HG03460 (cell line): ENCODE measurements at regions not wholly inside any gene's neighbourhood (a gene's known extent, or its start where the extent isn't known, plus 50 kb on each side); places are given as distances from the start of the nearest gene placed in this dataset.
A peak's percentile ranks its signal among the peaks of the same experiment; 100 is the strongest.

Source experiments
- ATAC-seq: cut with Tn5 transposase; IDR thresholded peaks from one replicate; pipeline ENCODE4 v1.9.1; 2021; ENCODE audit not compliant: unreplicated experiment

DNA sequence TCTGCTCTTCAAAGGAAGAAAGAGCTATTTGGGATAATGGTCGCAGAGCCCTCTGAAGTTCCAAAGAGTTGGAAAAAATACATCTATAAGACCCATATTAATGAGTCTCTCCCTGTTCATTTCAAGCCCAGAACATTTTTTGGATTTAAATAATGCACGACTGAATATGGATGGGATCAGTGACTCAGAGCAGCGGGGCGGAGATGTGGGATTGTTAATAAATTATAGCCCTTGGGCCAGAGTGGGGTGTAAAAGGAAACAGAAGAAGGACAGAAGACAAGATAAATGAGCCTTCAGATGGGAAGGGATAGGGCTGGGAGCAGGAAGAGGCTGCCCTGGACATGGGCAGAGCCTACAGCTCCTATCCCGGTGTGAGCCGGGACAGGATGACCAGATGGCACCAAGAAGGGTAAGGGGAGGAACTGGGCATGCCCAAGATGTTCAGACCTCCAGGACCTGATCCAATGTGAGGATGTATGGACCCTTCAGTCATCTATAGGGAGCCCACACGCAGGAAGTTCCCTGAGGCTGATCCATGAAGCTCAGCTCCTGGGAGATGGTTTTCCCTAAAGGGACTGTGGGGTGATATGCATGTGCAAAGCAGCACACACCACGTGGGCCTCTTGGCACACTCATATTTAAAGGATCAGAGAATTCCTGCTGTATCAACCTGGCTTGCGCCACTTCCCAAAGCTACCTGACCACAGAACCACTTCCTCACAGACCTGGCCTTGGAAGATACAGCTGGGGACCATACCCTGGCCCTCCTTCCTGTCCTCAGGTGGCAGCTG lies 96.1 kb upstream of the PLXNA4 start:
- ATAC-seq: no peak

DNA sequence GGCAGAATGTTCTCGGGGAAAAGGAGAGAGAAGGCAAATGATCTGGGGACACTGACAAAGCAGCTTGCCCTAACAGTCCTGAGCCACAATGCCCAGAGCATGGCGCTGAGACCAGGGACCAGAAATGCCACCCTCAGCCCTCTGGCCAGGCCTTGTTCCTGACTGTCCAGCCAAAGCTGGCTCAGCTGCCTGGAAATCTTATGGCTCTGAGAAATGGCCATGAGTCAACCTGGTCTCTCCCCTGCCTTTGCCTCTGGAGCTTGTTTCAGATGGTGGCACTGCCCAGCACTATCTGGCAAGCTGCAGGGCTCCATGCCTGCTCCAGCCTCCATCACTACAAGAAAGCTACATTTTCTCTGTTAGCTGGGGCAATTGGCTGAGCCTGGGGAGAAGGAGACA lies 90.5 kb upstream of the PLXNA4 start:
- no peak for ATAC-seq

DNA sequence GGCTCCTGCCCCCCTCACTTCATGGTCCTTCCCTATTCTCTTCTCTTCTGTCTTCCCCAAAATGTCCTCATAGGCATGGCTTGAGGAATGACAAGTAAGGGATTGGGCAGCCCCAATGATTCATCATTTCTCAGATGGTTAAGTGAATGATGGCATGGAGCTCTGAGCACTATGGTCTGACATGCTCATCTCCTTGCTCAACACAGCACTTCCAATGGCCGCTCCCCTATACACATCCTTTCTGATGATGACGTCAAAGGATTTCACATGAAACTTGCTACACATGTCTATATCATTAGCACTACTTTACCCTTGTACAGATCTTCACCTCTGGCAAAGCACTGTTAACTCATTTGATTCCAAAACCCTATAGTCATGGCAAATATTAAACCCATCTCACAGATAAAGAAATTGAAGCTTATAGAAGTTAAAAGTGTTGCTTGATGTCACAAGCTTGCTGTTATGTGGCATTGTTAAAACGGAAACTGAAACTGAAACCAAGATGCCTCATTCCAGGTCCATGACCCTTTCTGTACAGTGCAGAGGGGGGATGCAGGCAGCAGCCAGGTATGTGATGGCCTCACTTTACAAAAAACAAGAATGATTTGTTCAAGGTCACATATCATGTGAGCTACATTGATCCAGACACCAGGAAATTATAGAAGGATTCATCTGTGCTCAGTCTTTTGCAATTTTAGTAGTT lies 90.0 kb upstream of the PLXNA4 start:
- ATAC-seq: no peak

DNA sequence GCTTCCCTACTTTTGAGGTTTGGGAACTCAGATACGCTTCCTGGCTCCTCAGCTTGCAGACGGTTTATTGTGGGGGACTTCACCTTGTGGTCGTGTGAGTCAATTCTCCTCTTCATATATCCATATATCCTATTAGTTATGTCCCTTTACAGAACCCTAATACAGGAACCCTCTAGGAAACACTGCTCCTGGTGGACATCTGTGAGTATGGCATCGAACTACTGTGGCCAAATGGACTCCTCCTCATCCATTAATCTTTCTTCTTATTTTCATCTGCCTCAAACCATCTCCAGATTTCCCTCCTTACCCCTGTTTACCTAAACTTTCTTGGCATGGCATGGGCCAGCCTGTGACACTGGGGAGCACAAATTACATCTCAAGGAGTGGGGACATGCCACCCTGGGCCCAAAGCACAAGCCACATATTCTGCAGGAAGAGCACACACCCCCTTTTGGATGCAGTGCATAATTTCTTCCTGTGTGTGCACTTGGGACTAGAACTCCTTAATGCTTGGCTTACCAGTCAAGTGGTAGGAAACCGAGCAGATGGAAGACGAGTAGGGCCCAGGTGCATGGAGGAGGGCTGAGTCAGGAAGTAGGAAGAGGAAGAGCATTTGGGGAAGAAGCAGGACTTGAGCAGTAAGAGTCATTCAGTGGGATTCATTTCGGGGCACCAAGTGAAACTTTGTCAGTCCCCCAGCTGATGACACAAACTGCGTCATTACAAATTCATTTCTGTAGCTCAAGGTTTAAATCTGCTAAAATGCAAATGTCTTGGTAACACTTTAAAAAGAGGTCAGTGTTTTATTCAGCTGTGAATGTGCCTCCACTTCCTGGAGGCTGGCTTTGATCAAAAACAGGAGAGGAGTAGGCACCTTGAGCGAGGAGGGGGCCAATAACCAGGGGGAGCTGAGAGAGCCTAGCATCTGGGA lies 80.8 kb upstream of the PLXNA4 start:
- ATAC-seq: no peak

DNA sequence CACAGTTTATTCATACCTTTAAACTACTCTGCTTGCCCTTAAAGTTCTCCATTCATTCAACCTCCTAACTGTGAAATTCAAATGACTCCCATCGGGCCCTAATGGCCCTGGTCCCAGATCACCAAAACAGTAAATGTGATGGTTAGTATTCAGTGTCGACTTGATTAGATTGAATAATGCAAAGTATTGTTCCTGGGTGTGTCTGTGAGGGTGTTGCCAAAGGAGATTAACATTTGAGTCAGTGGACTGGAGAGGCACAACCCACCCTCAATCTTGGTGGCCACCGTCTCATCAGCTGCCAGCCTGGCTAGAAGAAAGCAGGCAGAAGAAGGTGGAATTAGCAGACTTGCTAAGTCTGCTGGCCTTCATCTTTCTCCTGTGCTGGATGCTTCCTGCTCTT lies 80.1 kb upstream of the PLXNA4 start:
- ATAC-seq: no peak

DNA sequence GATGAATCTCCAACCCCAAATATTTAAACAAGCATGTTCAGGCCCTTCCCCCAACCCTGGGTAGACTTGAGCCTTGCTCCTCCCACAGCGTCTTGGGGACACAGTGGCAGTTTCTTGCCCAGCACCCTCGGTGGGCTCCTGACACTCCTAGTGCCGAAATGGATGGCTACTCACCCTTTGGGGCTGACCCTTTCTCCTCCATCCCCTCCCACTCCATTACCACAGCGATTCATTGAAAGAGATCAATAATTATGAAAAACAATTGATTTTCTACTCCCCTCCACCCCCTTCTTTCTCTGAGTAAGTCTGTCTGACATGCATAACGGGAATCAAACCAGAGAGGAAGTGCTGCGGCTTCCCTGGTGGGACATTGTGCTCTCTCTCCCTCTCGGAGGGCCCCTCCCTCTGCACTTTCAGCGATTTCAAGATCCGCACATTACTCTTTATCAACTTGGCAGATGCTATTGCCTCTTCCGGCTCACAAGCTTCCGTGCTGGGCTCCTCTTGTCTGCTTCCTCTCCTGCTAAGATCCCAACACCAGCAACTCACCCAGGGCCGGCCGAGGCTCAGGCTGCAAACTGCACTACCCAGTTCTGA lies 79.0 kb upstream of the PLXNA4 start:
- ATAC-seq: peak; percentile 37

DNA sequence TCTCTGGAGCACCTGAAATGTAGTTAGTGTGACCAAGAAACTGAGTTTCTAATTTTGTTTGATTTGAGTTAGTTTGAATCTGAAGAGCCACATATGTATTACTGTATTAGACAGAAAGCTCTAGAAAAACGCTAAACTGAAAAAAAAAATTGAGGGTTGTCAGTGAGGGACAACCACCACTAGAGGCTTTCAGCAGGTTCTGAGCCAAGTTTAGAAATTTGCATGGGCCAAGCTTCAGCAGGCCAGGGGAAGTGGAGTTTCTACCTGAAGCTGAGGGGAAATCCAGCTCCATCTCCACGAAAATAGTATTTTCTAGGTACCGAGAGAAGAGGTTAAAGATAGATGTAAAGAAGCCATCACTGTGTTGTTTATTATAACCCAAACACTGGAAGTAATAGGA lies 77.9 kb upstream of the PLXNA4 start:
- peak; percentile 64 for ATAC-seq

DNA sequence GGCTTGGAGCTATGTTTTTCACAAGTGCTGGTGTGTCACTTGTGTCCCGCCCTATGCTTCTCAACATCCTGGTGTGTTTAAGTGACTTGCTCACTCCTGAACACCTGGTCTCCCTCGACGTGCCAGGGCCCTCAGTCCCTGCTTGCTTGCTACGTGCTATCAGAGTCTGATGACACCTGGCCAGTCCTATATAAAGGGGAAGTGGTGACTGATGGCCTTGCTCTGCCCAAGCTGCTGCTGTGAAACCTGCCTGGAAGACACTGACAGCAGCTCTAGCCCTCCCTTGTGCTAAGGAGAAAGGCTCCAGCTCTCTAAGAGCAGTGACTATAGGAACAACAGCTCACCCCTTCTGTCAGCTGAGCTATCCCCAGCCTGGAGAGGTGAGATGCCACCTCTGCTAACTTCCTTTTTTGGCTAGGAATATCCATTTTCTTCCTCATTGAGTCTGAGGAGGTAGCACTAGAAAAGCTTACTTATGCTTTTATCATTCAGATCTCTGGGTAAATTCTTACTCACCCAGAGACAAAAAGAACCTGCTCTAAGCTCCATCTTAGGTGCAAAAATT lies 77.2 kb upstream of the PLXNA4 start:
- peak; percentile 42 for ATAC-seq

DNA sequence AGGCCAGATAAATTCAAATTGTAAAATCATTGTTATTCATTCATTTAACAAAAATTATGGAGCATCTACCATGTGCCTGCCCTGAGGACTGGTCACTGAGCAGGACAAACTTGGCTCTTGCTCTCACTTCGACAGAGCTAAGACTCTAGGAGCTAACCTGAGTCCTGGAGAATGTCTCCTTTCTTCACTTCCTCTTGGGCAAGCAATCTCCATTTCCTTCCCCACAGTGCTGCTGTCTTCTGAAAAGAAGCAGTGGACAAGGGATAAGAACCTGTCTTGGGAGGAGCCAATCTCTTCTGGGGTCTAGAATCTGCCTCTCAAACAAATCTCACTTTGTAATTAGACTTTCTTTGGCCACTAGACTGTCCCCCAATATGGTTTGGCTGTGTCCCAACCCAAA lies 76.2 kb upstream of the PLXNA4 start:
- ATAC-seq: no peak

DNA sequence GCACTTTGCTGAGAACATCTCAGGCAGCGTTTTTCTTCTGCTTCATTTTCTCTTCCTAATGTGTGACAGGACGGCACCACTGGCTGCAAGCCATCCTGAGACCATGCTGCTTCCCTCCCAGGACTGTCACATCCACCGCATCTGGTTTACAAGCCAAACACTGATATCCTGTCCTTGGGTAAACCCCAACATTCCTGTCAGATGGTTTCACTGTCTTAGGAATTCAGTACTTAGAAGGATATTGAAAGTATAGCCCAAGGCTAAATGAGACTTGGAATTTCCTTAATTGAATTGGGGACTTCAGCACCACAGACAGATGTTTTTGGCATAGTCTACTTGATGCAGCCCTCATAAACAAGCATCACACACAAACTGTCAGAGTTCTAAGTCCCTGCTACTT lies 74.2 kb upstream of the PLXNA4 start:
- no peak for ATAC-seq

DNA sequence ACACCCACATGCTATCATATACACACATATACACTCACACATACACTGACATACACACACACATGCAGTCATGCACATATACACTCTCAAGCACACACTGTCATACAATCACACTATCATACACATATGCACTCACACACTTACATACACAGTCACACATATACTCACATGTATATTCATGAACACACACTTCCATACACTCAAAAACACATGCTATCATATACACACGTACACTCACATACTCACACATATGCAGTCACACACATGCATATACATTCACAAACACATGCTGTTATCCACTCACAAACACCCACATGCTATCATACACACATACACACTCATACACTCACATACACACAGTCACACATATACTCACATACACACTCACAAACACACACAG lies 71.0 kb upstream of the PLXNA4 start:
- no peak for ATAC-seq

DNA sequence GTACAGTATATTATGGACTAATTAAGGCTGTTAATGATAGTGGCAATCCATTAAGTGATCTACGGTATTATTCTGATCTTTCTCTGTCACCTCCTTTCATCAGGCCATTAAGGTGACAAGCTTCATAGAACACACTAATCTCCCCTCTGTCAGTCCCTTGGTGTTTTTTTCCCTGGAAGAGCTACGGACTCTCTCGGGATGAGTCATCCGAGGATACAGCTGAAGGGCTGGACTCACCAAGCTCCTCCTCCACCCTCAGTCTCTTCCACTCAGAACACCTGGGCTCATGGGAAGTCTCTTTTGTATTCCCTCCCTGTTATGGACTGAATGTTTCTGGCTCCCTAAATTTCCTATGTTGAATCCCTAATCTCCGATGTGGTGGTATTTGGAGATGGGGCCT lies 69.8 kb upstream of the PLXNA4 start:
- no peak for ATAC-seq

DNA sequence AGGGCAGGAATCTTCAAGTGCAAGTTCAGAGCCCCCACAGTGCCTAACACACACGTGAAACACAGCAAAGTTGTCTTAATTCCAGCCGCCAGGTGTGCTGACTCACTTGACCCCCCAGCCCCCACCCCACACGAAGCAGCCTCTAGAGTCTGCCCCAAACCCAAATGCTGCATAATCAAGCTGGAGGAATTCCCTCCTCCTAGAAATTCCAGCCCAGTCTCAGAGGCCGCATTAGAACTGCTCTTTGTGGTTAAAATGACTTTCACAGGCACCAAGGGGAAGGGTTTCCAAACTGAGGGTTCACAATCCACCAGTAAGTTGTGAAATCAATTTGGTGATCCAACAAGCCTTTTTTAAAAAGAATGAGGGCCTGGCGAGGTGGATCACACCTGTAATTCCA lies 67.0 kb upstream of the PLXNA4 start:
- ATAC-seq: no peak

DNA sequence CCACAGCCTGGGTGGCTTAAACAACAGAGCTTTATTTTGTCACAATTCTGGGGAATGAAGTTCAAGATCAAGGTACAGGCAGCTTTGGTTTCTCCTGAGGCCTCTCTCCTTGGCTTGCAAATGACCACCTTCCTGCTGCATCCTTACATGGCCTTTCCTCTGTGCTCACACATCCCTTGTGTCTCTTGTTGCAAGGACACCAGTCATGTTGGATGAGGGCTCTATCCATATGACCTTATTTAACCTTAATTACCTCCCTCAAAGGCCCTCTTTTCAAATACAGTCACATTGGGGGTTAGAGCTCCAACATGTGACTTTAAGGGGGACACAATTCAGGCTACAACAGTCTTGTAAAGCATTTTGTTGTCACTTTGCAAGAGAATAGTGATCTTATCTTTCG lies 65.0 kb upstream of the PLXNA4 start:
- no peak for ATAC-seq

DNA sequence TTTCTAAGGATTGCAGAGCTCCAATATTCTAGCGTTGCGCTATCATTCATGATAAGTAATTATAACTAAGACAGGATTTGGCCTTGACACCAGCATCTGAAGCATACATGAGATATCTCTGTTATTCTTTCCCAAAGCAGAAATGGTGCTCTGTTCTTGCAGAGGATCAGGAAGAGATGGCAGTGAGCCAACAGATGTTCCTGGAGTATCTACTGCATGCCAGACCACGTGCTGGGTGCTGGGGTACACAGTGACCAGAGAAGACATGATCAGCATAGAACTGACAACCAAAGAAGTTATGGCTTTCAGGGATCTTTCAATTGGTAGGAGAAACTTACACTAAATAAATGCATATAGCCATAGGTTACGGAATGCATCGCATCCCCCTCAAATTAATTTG lies 63.7 kb upstream of the PLXNA4 start:
- ATAC-seq: no peak

DNA sequence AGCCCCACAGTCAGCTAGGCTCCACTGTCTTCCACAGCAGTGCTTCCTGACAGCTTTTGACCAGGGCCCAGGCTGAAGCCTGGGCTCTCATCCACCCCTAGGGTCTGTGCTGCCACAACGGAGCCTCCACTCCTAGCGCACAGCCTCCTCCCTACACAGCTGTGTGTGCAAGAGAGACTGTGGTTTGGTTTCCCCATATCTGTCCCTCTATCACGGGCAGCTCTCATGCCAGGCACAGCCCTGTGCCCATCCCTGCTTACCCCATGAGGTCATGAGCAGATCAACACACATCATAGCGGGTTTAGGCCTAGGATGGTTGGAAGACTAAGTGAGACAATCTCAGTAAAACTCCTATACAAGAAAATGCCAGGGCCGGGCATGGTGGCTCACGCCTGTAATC lies 61.7 kb upstream of the PLXNA4 start:
- ATAC-seq: no peak

DNA sequence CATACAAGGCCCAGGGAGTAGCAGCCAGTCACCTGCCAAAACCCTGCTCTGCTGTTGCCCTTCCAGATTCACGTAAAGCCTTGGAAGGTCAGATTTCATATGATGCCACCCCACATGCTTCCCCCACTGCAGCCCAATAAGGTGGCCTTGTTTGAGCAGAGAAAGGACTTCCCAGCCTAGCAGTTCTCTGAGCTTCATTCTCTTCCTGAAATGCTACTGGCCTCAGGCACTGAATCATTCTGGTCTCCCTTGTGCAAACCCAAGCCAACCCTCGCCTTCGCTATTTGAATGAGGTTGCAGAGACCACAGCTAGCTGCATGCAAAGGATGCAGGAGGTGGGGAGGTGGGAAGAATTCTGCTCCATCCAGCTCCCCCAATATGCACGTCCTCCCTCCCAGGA lies 60.3 kb upstream of the PLXNA4 start:
- no peak for ATAC-seq

DNA sequence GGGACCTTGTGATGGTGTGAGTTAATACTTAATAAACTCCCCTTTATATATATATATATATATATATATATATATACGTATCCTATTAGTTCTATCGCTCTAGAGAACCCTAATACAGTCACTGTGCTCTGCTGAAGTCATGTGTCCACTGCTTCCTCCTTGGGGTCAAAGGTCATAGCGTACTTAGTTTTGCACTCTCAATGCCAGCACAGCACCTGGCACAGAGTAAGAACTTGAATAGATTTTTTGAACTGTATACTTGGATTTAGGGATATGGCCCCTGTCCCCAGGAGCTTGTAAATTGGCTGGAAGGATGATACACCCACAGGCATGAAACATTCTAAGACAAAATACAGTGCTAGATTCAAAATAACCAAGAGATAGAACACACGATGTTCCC lies 58.9 kb upstream of the PLXNA4 start:
- ATAC-seq: no peak

DNA sequence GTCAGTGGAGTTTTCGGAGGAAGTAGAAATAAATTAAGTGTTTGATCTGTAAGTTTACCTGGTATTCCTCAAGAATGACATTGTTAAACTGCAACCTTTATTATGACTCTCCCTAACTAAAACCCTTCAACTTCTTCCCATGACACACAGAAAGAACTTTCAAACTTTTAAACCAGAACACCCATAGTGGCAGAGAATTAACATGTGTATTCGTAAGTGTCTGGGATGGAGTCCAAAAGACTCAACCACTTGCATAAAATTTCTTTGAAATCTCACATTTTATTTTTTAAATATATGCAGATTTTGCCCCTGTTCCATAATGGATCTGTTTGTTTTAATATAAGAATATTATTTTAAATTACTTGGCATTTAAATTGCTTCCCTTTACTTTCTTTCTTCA lies 54.6 kb upstream of the PLXNA4 start:
- no peak for ATAC-seq
